ENCODE measurements at regions not wholly inside any gene's neighbourhood (a gene's known extent, or its start where the extent isn't known, plus 50 kb on each side); places are given as distances from the start of the nearest gene placed in this dataset.

GRCh38 chr21:24290151-24290833 is 1317.0 kb downstream of the MRPL39 start:
- H3K4me3 ChIP-seq (ENCODE audit: low read depth, low read length) = no peak overlapping the region
- no peaks in the 10 kb centered on the region for H3K27me3 ChIP-seq (ENCODE audit: insufficient read depth, low read length)
- no peaks in the 10 kb centered on the region for H3K79me2 ChIP-seq (ENCODE audit: control insufficient read depth, insufficient read depth, low read length, unreplicated experiment)
- H3K27ac ChIP-seq (ENCODE audit: low read depth, low read length) = no peak overlapping the region
- no peak overlapping the region for H2AFZ ChIP-seq (ENCODE audit: low read length, unreplicated experiment)
- H3K4me1 ChIP-seq (ENCODE audit: control insufficient read depth, insufficient read depth, low read length, unreplicated experiment) = no peaks in the 10 kb centered on the region
- no peaks in the 10 kb centered on the region for H3K36me3 ChIP-seq (ENCODE audit: insufficient read depth, low read length)

- Histone ChIP-seq H3K27me3 (ENCODE audit: insufficient read depth, low read length) (no peaks in the 10 kb centered on the region), H2AFZ (ENCODE audit: low read length, unreplicated experiment) (no peak overlapping the region), H3K4me1 (ENCODE audit: control insufficient read depth, insufficient read depth, low read length, unreplicated experiment) (no peaks in the 10 kb centered on the region), H3K79me2 (ENCODE audit: control insufficient read depth, insufficient read depth, low read length, unreplicated experiment) (no peaks in the 10 kb centered on the region), H3K36me3 (ENCODE audit: insufficient read depth, low read length) (no peaks in the 10 kb centered on the region), H3K4me3 (ENCODE audit: low read depth, low read length) (no peak overlapping the region), H3K27ac (ENCODE audit: low read depth, low read length) (no peak overlapping the region)
Observed at GRCh38 chr21:24289539-24289938, 1317.7 kb downstream of the MRPL39 start.

DNA sequence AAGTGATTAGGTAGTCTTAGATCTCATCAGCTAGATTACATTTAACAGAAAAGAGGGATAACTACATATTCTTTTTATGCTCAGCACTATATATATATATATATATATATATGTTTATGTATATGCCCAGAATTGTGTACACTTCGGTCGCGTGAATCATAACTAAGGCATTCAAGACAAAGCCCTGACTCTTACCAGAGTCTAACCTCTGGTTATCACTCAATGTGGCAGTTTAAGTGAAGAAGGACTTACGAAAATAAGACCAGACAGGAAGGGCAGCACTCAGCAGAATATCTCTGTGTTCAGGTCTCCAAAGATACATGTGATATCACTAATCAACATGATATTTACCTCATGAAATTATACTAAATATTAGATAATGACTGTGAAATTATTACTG is 1326.7 kb downstream of the MRPL39 start:
- no peaks in the 10 kb centered on the region for H3K4me1 ChIP-seq (ENCODE audit: control insufficient read depth, insufficient read depth, low read length, unreplicated experiment)

DNA sequence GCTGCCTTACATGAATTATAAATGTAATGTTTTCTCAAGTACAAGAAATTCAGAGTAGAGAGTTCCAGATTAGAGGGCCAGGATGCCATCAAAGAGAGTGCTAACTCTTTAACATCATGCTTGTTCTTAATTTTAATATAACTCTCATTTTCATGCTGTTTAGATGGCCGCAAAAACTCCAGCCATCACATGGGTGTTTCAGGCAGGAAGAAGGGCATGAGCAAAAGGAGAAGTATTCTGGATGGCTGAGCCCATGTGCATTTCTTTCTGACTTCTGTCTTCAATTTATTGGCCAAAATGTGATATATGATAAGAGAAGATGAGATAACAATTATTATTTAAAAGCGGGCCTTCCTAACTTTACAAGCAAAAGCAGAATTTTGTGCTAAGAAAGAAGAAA is 1328.6 kb downstream of the MRPL39 start:
- no peaks in the 10 kb centered on the region for H3K4me1 ChIP-seq (ENCODE audit: control insufficient read depth, insufficient read depth, low read length, unreplicated experiment)
- H3K79me2 ChIP-seq (ENCODE audit: control insufficient read depth, insufficient read depth, low read length, unreplicated experiment) = no peaks in the 10 kb centered on the region
- no peaks in the 10 kb centered on the region for H3K36me3 ChIP-seq (ENCODE audit: insufficient read depth, low read length)
- no peak overlapping the region for H2AFZ ChIP-seq (ENCODE audit: low read length, unreplicated experiment)
- no peak overlapping the region for H3K4me3 ChIP-seq (ENCODE audit: low read depth, low read length)
- H3K27me3 ChIP-seq (ENCODE audit: insufficient read depth, low read length) = no peaks in the 10 kb centered on the region
- H3K27ac ChIP-seq (ENCODE audit: low read depth, low read length) = no peak overlapping the region

More for the DNA sequence above, 1326.7 kb downstream of the MRPL39 start:
- H3K79me2 ChIP-seq (ENCODE audit: control insufficient read depth, insufficient read depth, low read length, unreplicated experiment) = no peaks in the 10 kb centered on the region
- no peaks in the 10 kb centered on the region for H3K27me3 ChIP-seq (ENCODE audit: insufficient read depth, low read length)
- H3K36me3 ChIP-seq (ENCODE audit: insufficient read depth, low read length) = no peaks in the 10 kb centered on the region
- H3K4me3 ChIP-seq (ENCODE audit: low read depth, low read length) = no peak overlapping the region
- no peak overlapping the region for H3K27ac ChIP-seq (ENCODE audit: low read depth, low read length)
- no peak overlapping the region for H2AFZ ChIP-seq (ENCODE audit: low read length, unreplicated experiment)

DNA sequence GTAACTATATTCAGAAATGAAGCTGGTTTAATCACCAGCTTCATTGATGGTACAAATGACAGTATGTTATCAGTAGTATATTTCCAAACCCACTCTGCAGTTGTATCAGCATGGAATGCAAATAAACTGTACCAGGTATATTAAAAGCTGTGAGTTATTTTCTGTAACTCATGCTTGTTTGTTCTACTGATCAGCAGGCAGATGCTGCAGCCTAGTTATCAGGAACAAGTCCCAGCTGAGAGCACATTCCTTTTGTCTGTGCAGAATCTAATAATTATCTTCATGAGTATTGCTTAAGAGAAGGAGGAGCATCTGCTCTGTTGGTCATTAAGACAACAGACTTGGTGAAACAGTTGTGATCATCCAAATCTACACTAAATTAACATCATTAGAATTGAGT is 1331.1 kb downstream of the MRPL39 start:
- H3K4me1 ChIP-seq (ENCODE audit: control insufficient read depth, insufficient read depth, low read length, unreplicated experiment) = no peaks in the 10 kb centered on the region
- H2AFZ ChIP-seq (ENCODE audit: low read length, unreplicated experiment) = no peak overlapping the region
- no peak overlapping the region for H3K27ac ChIP-seq (ENCODE audit: low read depth, low read length)
- no peak overlapping the region for H3K4me3 ChIP-seq (ENCODE audit: low read depth, low read length)
- no peaks in the 10 kb centered on the region for H3K36me3 ChIP-seq (ENCODE audit: insufficient read depth, low read length)
- H3K79me2 ChIP-seq (ENCODE audit: control insufficient read depth, insufficient read depth, low read length, unreplicated experiment) = no peaks in the 10 kb centered on the region
- no peaks in the 10 kb centered on the region for H3K27me3 ChIP-seq (ENCODE audit: insufficient read depth, low read length)

DNA sequence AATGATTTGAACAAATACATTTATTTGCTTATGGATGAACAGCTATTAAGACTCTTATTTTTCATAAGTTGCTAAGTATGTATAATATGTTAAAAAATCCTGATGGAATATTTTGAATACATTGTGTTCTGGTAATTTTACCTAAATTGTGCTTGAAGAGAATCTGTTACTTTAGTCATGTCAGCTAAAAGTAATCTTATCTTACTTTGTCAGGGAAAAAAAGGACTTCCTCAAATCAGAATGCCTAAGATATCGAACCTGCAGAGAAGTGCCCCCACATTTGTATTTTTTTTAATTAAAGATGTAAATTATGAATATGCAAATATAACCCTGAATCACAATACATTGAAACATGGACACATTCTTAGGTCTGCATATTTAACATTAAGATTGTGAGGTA is 1331.7 kb downstream of the MRPL39 start:
- no peaks in the 10 kb centered on the region for H3K79me2 ChIP-seq (ENCODE audit: control insufficient read depth, insufficient read depth, low read length, unreplicated experiment)

DNA sequence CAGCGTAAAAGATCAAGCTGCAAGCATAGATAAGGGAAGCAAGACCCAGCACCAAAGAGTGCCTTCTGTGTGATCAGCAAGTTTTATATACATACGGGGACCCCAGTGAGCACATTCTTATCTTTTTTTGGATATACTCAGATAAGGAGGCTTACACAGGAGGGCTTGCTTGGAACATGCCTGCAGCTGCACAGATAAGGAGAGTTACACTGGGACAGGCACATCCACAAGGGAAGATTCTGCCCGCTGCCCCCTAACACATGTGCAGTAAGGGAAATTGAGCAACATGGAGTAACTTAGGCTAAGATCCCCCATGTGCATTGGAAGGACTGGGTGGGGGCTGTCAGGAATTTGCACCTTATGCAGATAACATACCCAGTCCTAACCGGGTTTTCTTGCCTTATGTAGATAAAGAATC is 1334.8 kb downstream of the MRPL39 start:
- Histone ChIP-seq H3K4me1 (ENCODE audit: control insufficient read depth, insufficient read depth, low read length, unreplicated experiment) (no peaks in the 10 kb centered on the region), H3K79me2 (ENCODE audit: control insufficient read depth, insufficient read depth, low read length, unreplicated experiment) (no peaks in the 10 kb centered on the region), H2AFZ (ENCODE audit: low read length, unreplicated experiment) (no peak overlapping the region), H3K27me3 (ENCODE audit: insufficient read depth, low read length) (no peaks in the 10 kb centered on the region), H3K4me3 (ENCODE audit: low read depth, low read length) (no peak overlapping the region), H3K27ac (ENCODE audit: low read depth, low read length) (no peak overlapping the region), H3K36me3 (ENCODE audit: insufficient read depth, low read length) (no peaks in the 10 kb centered on the region)

More for the DNA sequence above, 1331.7 kb downstream of the MRPL39 start:
- Histone ChIP-seq H3K4me1 (ENCODE audit: control insufficient read depth, insufficient read depth, low read length, unreplicated experiment) (no peaks in the 10 kb centered on the region), H3K4me3 (ENCODE audit: low read depth, low read length) (no peak overlapping the region), H2AFZ (ENCODE audit: low read length, unreplicated experiment) (no peak overlapping the region), H3K36me3 (ENCODE audit: insufficient read depth, low read length) (no peaks in the 10 kb centered on the region), H3K27me3 (ENCODE audit: insufficient read depth, low read length) (no peaks in the 10 kb centered on the region), H3K27ac (ENCODE audit: low read depth, low read length) (no peak overlapping the region)

- Histone ChIP-seq H3K4me3 (ENCODE audit: low read depth, low read length) (no peak overlapping the region), H3K27me3 (ENCODE audit: insufficient read depth, low read length) (no peaks in the 10 kb centered on the region), H3K79me2 (ENCODE audit: control insufficient read depth, insufficient read depth, low read length, unreplicated experiment) (no peaks in the 10 kb centered on the region), H2AFZ (ENCODE audit: low read length, unreplicated experiment) (no peak overlapping the region), H3K27ac (ENCODE audit: low read depth, low read length) (no peak overlapping the region), H3K36me3 (ENCODE audit: insufficient read depth, low read length) (no peaks in the 10 kb centered on the region), H3K4me1 (ENCODE audit: control insufficient read depth, insufficient read depth, low read length, unreplicated experiment) (no peaks in the 10 kb centered on the region)
Observed at GRCh38 chr21:24265987-24266386, 1341.3 kb downstream of the MRPL39 start.

DNA sequence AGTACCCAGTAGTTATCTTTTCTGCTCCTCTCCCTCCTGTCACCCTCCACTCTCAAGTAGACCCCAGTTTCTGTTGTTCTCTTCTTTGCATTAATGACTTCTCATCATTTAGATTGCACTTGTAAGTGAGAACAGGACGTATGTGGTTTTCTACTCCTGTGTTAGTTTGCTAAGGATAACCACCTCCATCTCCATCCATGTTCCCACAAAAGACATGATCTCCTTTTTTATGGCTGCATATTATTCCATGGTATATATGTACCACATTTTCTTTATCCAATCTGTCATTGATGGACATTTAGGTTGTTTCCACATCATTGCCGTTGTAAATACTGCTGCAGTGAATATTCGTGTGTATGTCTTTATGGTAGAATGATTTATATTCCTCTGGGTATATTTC is 1346.5 kb downstream of the MRPL39 start:
- no peak overlapping the region for H2AFZ ChIP-seq (ENCODE audit: low read length, unreplicated experiment)
- H3K36me3 ChIP-seq (ENCODE audit: insufficient read depth, low read length) = no peaks in the 10 kb centered on the region
- no peaks in the 10 kb centered on the region for H3K79me2 ChIP-seq (ENCODE audit: control insufficient read depth, insufficient read depth, low read length, unreplicated experiment)
- no peaks in the 10 kb centered on the region for H3K4me1 ChIP-seq (ENCODE audit: control insufficient read depth, insufficient read depth, low read length, unreplicated experiment)
- no peak overlapping the region for H3K27ac ChIP-seq (ENCODE audit: low read depth, low read length)
- no peaks in the 10 kb centered on the region for H3K27me3 ChIP-seq (ENCODE audit: insufficient read depth, low read length)
- no peak overlapping the region for H3K4me3 ChIP-seq (ENCODE audit: low read depth, low read length)

- no peaks in the 10 kb centered on the region for H3K36me3 ChIP-seq (ENCODE audit: insufficient read depth, low read length)
- H3K4me3 ChIP-seq (ENCODE audit: low read depth, low read length) = no peak overlapping the region
- no peak overlapping the region for H3K27ac ChIP-seq (ENCODE audit: low read depth, low read length)
- H3K27me3 ChIP-seq (ENCODE audit: insufficient read depth, low read length) = no peaks in the 10 kb centered on the region
- no peaks in the 10 kb centered on the region for H3K4me1 ChIP-seq (ENCODE audit: control insufficient read depth, insufficient read depth, low read length, unreplicated experiment)
- H2AFZ ChIP-seq (ENCODE audit: low read length, unreplicated experiment) = no peak overlapping the region
- H3K79me2 ChIP-seq (ENCODE audit: control insufficient read depth, insufficient read depth, low read length, unreplicated experiment) = no peaks in the 10 kb centered on the region
Observed at GRCh38 chr21:24259241-24259640, 1348.0 kb downstream of the MRPL39 start.

DNA sequence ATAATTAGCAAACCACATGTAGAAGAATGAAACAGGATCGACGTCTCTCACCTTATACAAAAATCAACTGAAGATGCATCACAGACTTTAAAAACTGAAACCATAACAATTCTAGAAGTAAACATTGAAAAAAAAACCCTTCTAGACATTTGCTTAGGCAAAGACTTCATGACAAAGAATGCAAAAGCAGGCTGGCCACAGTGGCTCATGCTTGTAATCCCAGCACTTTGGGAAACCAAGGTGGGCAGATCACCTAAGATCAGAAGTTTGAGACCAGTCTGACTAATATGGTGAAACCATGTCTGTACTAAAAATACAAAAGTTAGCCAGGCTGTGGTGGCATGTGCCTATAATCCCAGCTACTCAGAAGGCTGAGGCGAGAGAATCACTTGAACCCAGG is 1351.7 kb downstream of the MRPL39 start:
- Histone ChIP-seq H3K4me1 (ENCODE audit: control insufficient read depth, insufficient read depth, low read length, unreplicated experiment) (no peaks in the 10 kb centered on the region), H3K4me3 (ENCODE audit: low read depth, low read length) (no peak overlapping the region), H3K36me3 (ENCODE audit: insufficient read depth, low read length) (no peaks in the 10 kb centered on the region), H3K79me2 (ENCODE audit: control insufficient read depth, insufficient read depth, low read length, unreplicated experiment) (no peaks in the 10 kb centered on the region), H3K27me3 (ENCODE audit: insufficient read depth, low read length) (no peaks in the 10 kb centered on the region), H3K27ac (ENCODE audit: low read depth, low read length) (no peak overlapping the region), H2AFZ (ENCODE audit: low read length, unreplicated experiment) (no peak overlapping the region)

Data from ACC112 (cell line).